ENCODE measurements at regions not wholly inside any gene's neighbourhood (a gene's known extent, or its start where the extent isn't known, plus 50 kb on each side); places are given as distances from the start of the nearest gene placed in this dataset.

DNA sequence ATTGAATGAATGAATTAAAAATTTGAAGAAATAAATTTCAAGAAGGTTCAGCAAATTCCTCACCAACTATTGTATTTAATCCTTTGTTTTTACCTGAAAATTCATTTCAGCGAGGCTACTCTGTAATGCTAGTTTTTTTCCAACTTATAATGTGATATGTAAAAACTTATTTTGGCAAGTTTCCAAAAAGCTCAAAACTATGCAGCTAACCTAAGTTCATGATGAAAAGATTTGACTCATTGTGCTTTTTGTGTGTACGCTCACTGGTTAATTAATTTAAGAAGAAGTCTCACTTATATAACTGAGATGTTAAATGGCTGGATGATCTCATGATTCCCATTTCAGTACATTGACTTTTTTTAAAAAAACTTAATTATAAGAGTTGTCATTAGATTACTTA lies 196.0 kb upstream of the SAMSN1 start:
- Histone ChIP-seq H3K4me1 (ENCODE audit: insufficient read depth, low read length) (no peaks in the 10 kb centered on the region), H3K36me3 (ENCODE audit: insufficient read depth, low read length) (no peaks in the 10 kb centered on the region), H3K27ac (ENCODE audit: low read depth, low read length) (no peak overlapping the region), H2AFZ (ENCODE audit: low read length) (no peak overlapping the region), H3K27me3 (ENCODE audit: insufficient read depth, low read length) (no peaks in the 10 kb centered on the region), H3K4me2 (ENCODE audit: insufficient read depth, low read length) (no peak overlapping the region), H3K4me3 (ENCODE audit: insufficient read depth, low read length) (no peak overlapping the region), H3K9me3 (ENCODE audit: low read depth, low read length) (no peaks in the 10 kb centered on the region), H4K20me1 (ENCODE audit: insufficient read depth, low read length) (no peaks in the 10 kb centered on the region), H3K79me2 (ENCODE audit: insufficient read depth, low read length) (no peaks in the 10 kb centered on the region)
- DNase-seq (ENCODE audit: insufficient read length, low spot score, missing footprints): no peak
- TF ChIP-seq, protein P1, sequence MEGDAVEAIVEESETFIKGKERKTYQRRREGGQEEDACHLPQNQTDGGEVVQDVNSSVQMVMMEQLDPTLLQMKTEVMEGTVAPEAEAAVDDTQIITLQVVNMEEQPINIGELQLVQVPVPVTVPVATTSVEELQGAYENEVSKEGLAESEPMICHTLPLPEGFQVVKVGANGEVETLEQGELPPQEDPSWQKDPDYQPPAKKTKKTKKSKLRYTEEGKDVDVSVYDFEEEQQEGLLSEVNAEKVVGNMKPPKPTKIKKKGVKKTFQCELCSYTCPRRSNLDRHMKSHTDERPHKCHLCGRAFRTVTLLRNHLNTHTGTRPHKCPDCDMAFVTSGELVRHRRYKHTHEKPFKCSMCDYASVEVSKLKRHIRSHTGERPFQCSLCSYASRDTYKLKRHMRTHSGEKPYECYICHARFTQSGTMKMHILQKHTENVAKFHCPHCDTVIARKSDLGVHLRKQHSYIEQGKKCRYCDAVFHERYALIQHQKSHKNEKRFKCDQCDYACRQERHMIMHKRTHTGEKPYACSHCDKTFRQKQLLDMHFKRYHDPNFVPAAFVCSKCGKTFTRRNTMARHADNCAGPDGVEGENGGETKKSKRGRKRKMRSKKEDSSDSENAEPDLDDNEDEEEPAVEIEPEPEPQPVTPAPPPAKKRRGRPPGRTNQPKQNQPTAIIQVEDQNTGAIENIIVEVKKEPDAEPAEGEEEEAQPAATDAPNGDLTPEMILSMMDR (IDR thresholded peaks at IDR 0.05; ENCODE audit: extremely low read depth, low read depth, low read length): no peak

DNA sequence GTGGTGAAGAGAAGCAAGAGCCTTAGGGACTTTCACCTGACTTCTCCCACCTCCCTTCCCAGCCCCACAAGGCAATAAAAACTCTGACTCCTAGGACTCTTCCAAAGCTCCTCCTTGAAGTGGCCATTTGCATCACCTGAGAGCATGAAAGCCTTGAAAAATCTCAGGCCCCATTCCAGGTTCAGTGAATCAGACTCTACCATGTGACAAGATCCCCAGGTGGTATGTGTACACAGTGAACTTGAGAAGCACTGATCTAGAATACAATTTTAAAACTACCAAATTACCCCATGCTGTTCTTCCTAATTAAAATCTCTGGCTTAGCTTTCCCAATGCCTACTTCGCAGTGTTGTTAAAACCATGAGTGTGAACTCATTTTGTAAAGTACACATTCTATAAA lies 195.1 kb upstream of the SAMSN1 start:
- Histone ChIP-seq H2AFZ (ENCODE audit: low read length) (no peak overlapping the region), H3K9me3 (ENCODE audit: low read depth, low read length) (no peaks in the 10 kb centered on the region), H3K27ac (ENCODE audit: low read depth, low read length) (no peak overlapping the region), H3K4me1 (ENCODE audit: insufficient read depth, low read length) (no peaks in the 10 kb centered on the region), H4K20me1 (ENCODE audit: insufficient read depth, low read length) (no peaks in the 10 kb centered on the region), H3K4me3 (ENCODE audit: insufficient read depth, low read length) (no peak overlapping the region), H3K4me2 (ENCODE audit: insufficient read depth, low read length) (no peak overlapping the region), H3K36me3 (ENCODE audit: insufficient read depth, low read length) (no peaks in the 10 kb centered on the region), H3K79me2 (ENCODE audit: insufficient read depth, low read length) (no peaks in the 10 kb centered on the region), H3K27me3 (ENCODE audit: insufficient read depth, low read length) (no peaks in the 10 kb centered on the region)
- TF ChIP-seq, protein P1 (IDR thresholded peaks at IDR 0.05; ENCODE audit: extremely low read depth, low read depth, low read length): no peak
- DNase-seq (ENCODE audit: insufficient read length, low spot score, missing footprints): no peak

DNA sequence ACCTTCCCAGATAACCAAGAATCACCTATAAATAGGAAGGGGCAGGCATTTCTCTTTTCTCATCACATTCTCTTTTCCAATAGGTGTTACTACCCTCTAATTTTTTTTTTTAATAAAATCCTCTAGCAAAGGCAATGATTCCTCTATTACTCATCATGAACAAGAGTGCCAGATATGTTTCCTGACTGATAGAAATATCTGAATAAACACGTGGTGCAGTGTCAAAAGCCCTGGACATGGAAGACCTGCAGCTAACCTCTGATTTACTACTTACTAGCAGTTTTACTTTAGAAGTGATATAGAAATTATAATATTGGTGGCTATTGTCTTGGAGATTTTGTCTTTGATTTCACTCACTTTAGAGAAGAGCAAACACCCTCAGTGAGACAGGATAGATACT lies 194.6 kb upstream of the SAMSN1 start:
- H4K20me1 ChIP-seq (ENCODE audit: insufficient read depth, low read length): no peaks in the 10 kb centered on the region
- H2AFZ ChIP-seq (ENCODE audit: low read length): no peak overlapping the region
- no peaks in the 10 kb centered on the region for H3K36me3 ChIP-seq (ENCODE audit: insufficient read depth, low read length)
- no peak for DNase-seq (ENCODE audit: insufficient read length, low spot score, missing footprints)
- TF ChIP-seq, protein P1 (IDR thresholded peaks at IDR 0.05; ENCODE audit: extremely low read depth, low read depth, low read length): no peak
- H3K4me1 ChIP-seq (ENCODE audit: insufficient read depth, low read length): no peaks in the 10 kb centered on the region
- H3K27me3 ChIP-seq (ENCODE audit: insufficient read depth, low read length): no peaks in the 10 kb centered on the region
- no peak overlapping the region for H3K27ac ChIP-seq (ENCODE audit: low read depth, low read length)
- H3K4me2 ChIP-seq (ENCODE audit: insufficient read depth, low read length): no peak overlapping the region
- H3K4me3 ChIP-seq (ENCODE audit: insufficient read depth, low read length): no peak overlapping the region
- H3K9me3 ChIP-seq (ENCODE audit: low read depth, low read length): no peaks in the 10 kb centered on the region
- H3K79me2 ChIP-seq (ENCODE audit: insufficient read depth, low read length): no peaks in the 10 kb centered on the region

GRCh38 chr21:14740116-14740515 lies 194.0 kb upstream of the SAMSN1 start:
- Histone ChIP-seq H3K79me2 (ENCODE audit: insufficient read depth, low read length) (no peaks in the 10 kb centered on the region), H3K4me3 (ENCODE audit: insufficient read depth, low read length) (no peak overlapping the region), H3K4me1 (ENCODE audit: insufficient read depth, low read length) (no peaks in the 10 kb centered on the region), H4K20me1 (ENCODE audit: insufficient read depth, low read length) (no peaks in the 10 kb centered on the region), H3K27me3 (ENCODE audit: insufficient read depth, low read length) (no peaks in the 10 kb centered on the region), H3K36me3 (ENCODE audit: insufficient read depth, low read length) (no peaks in the 10 kb centered on the region), H3K9me3 (ENCODE audit: low read depth, low read length) (no peaks in the 10 kb centered on the region), H3K4me2 (ENCODE audit: insufficient read depth, low read length) (no peak overlapping the region), H2AFZ (ENCODE audit: low read length) (no peak overlapping the region), H3K27ac (ENCODE audit: low read depth, low read length) (no peak overlapping the region)
- TF ChIP-seq, protein P1 (IDR thresholded peaks at IDR 0.05; ENCODE audit: extremely low read depth, low read depth, low read length): no peak
- DNase-seq (ENCODE audit: insufficient read length, low spot score, missing footprints): no peak
